ENCODE measurements at regions not wholly inside any gene's neighbourhood (a gene's known extent, or its start where the extent isn't known, plus 50 kb on each side); places are given as distances from the start of the nearest gene placed in this dataset.

DNA sequence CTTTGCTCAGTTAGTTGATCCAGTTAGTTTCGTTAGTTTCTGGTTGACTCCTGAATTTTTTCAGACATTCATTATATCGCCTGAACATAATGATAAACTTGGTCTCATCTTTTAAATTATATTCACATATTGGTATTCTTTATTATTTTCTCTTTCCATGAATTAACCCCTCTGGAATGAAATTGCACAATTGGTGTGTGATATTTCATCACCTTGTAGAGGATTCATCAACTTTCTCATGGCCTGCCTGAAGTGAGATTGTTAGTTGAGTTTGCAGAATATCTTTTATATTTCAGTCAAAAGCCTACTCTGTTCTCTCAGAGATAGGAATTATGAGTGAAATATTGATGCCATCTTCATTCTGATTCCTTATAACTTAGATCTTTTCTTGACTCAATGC is 1160.6 kb upstream of the AGA start:
- Histone ChIP-seq H3K36me3 (ENCODE audit: control insufficient read depth, insufficient read depth, low read length) (no peaks in the 10 kb centered on the region), H3K27me3 (ENCODE audit: insufficient read depth, low read length, poor library complexity) (no peaks in the 10 kb centered on the region), H4K5ac (ENCODE audit: low read length) (no peak overlapping the region), H3K56ac (ENCODE audit: low read length) (no peak overlapping the region), H4K8ac (ENCODE audit: low read depth, low read length) (no peak overlapping the region), H3K79me2 (ENCODE audit: control insufficient read depth, insufficient read depth, low read length) (no peaks in the 10 kb centered on the region), H3K4me2 (ENCODE audit: low read length) (no peak overlapping the region), H2AK5ac (ENCODE audit: low read length) (no peak overlapping the region), H2BK120ac (ENCODE audit: low read depth, low read length) (no peak overlapping the region), H2BK5ac (ENCODE audit: low read length) (no peak overlapping the region), H3K4ac (ENCODE audit: low read depth, low read length) (no peak overlapping the region), H3K79me1 (ENCODE audit: low read length) (no peaks in the 10 kb centered on the region), H3K18ac (ENCODE audit: low read length) (no peak overlapping the region), H3K4me1 (ENCODE audit: control insufficient read depth, low read depth, low read length) (no peaks in the 10 kb centered on the region), H3K4me3 (ENCODE audit: low read length) (no peak overlapping the region), H2BK15ac (replicated peaks; ENCODE audit: low read depth) (no peak overlapping the region), H3K9ac (ENCODE audit: low read length) (no peak overlapping the region), H3K23ac (ENCODE audit: low read length) (no peak overlapping the region), H3K27ac (ENCODE audit: low read depth, low read length) (no peak overlapping the region)
- no CpG with 5 or more reads among the region's 2 CpGs for WGBS (ENCODE audit: extremely low coverage, insufficient coverage, low lambda C conversion rate)
- no peak for DNase-seq

DNA sequence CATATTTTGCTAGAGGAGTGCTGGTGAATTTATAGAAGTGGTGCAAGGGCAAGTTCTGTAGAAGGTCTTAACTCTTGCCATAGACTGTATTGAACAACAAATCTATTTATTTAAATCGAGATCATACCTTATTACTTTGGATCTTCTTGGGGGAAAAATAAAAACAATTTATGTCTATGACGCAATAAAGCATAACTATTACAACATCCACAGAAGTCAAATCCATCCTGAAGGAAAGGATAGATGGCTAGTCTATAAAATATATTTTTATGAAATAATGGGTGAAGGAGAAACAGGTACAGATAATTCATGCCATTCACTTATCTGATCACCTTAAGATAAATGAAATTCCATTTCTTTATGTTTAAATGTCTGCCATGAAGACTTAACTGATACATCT is 1168.8 kb upstream of the AGA start:
- no peak overlapping the region for H2BK5ac ChIP-seq (ENCODE audit: low read length)
- H2AK5ac ChIP-seq (ENCODE audit: low read length), result no peak overlapping the region
- H2BK120ac ChIP-seq (ENCODE audit: low read depth, low read length), result no peak overlapping the region
- H2BK15ac ChIP-seq (replicated peaks; ENCODE audit: low read depth), result no peak overlapping the region
- H3K23ac ChIP-seq (ENCODE audit: low read length), result no peak overlapping the region
- H3K79me1 ChIP-seq (ENCODE audit: low read length), result no peaks in the 10 kb centered on the region
- H3K18ac ChIP-seq (ENCODE audit: low read length), result no peak overlapping the region
- WGBS (ENCODE audit: extremely low coverage, insufficient coverage, low lambda C conversion rate), result no CpG with 5 or more reads among the region's 2 CpGs
- H4K5ac ChIP-seq (ENCODE audit: low read length), result no peak overlapping the region
- DNase-seq, result no peak
- H3K4me1 ChIP-seq (ENCODE audit: control insufficient read depth, low read depth, low read length), result no peaks in the 10 kb centered on the region
- no peak overlapping the region for H3K4me2 ChIP-seq (ENCODE audit: low read length)
- no peaks in the 10 kb centered on the region for H3K79me2 ChIP-seq (ENCODE audit: control insufficient read depth, insufficient read depth, low read length)
- H3K9ac ChIP-seq (ENCODE audit: low read length), result no peak overlapping the region
- no peak overlapping the region for H3K56ac ChIP-seq (ENCODE audit: low read length)
- no peak overlapping the region for H4K8ac ChIP-seq (ENCODE audit: low read depth, low read length)
- H3K4ac ChIP-seq (ENCODE audit: low read depth, low read length), result no peak overlapping the region
- no peaks in the 10 kb centered on the region for H3K36me3 ChIP-seq (ENCODE audit: control insufficient read depth, insufficient read depth, low read length)
- H3K27ac ChIP-seq (ENCODE audit: low read depth, low read length), result no peak overlapping the region
- no peak overlapping the region for H3K4me3 ChIP-seq (ENCODE audit: low read length)
- no peaks in the 10 kb centered on the region for H3K27me3 ChIP-seq (ENCODE audit: insufficient read depth, low read length, poor library complexity)

DNA sequence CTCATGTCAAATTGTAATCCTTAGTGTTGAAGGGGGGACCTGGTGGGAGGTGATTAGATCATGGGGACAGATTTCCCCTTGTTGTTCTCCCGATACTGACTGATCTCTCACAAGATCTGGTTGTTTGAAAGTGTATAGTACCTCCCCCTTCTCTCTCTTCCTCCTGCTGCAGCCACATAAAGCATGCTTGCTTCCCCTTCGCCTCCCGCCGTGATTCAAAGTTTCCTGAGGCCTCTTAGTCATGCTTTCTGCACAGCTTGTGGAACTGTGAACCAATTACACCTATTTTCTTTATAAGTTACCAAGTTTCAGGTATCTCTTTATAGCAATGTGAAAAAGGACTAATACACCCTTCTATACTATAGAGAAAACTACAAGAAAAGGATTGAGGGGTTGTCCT is 1170.5 kb upstream of the AGA start:
- Histone ChIP-seq H3K36me3 (ENCODE audit: control insufficient read depth, insufficient read depth, low read length) (no peaks in the 10 kb centered on the region), H2BK5ac (ENCODE audit: low read length) (no peak overlapping the region), H3K23ac (ENCODE audit: low read length) (no peak overlapping the region), H3K4ac (ENCODE audit: low read depth, low read length) (no peak overlapping the region), H2BK120ac (ENCODE audit: low read depth, low read length) (no peak overlapping the region), H4K8ac (ENCODE audit: low read depth, low read length) (no peak overlapping the region), H3K27me3 (ENCODE audit: insufficient read depth, low read length, poor library complexity) (no peaks in the 10 kb centered on the region), H3K56ac (ENCODE audit: low read length) (no peak overlapping the region), H2BK15ac (replicated peaks; ENCODE audit: low read depth) (no peak overlapping the region), H2AK5ac (ENCODE audit: low read length) (no peak overlapping the region), H3K79me1 (ENCODE audit: low read length) (no peaks in the 10 kb centered on the region), H3K4me2 (ENCODE audit: low read length) (no peak overlapping the region), H3K9ac (ENCODE audit: low read length) (no peak overlapping the region), H3K4me3 (ENCODE audit: low read length) (no peak overlapping the region), H3K79me2 (ENCODE audit: control insufficient read depth, insufficient read depth, low read length) (no peaks in the 10 kb centered on the region), H3K18ac (ENCODE audit: low read length) (no peak overlapping the region), H3K4me1 (ENCODE audit: control insufficient read depth, low read depth, low read length) (no peaks in the 10 kb centered on the region), H4K5ac (ENCODE audit: low read length) (no peak overlapping the region), H3K27ac (ENCODE audit: low read depth, low read length) (no peak overlapping the region)
- WGBS (ENCODE audit: extremely low coverage, insufficient coverage, low lambda C conversion rate), result no CpG with 5 or more reads among the region's 4 CpGs
- DNase-seq, result no peak

DNA sequence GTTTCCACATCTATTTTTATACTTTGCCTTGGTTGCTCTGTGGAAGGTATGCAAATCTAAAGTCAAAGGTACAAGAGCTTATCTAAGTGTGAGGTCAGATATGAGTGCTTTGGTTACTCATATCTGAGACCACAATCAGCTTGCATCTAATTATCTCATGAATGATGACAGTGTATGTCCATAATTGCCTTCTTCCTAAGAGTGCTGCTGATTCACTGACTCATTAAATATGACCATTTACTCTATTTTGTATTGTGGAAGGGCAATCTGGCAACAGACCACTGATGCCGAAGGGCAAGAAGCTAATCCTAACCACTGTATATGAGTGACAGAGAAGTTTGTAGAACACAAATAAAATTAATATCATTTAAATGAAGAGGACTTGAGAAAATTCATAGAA is 1190.2 kb upstream of the AGA start:
- DNase-seq, result peak; percentile 1
- WGBS (ENCODE audit: extremely low coverage, insufficient coverage, low lambda C conversion rate), result no CpG with 5 or more reads among the region's 1 CpG
- no peak overlapping the region for H2BK120ac ChIP-seq (ENCODE audit: low read depth, low read length)

DNA sequence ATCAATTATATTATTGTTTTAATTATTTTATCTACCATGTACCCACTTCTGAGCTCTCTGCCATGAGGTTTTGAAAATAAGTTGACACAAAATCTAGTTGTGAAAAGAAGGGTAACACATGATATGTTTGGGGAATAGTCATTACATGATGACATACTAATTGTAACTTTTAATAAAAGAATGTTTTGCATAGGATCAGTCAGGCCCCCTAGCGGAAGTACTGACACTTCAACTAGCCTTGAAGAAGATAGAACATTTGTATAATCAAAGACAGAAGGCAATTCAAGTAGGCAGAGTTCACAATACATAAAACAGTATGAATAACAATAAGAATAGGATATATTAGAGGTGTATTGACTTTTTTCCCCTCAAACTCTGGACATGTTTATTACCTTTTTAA is 1191.0 kb upstream of the AGA start:
- Histone ChIP-seq H3K9ac (ENCODE audit: low read length) (no peak overlapping the region), H3K4me1 (ENCODE audit: control insufficient read depth, low read depth, low read length) (no peaks in the 10 kb centered on the region), H3K4ac (ENCODE audit: low read depth, low read length) (no peak overlapping the region), H3K18ac (ENCODE audit: low read length) (no peak overlapping the region), H3K79me1 (ENCODE audit: low read length) (no peaks in the 10 kb centered on the region), H2BK15ac (replicated peaks; ENCODE audit: low read depth) (no peak overlapping the region), H2BK5ac (ENCODE audit: low read length) (no peak overlapping the region), H3K27ac (ENCODE audit: low read depth, low read length) (no peak overlapping the region), H3K56ac (ENCODE audit: low read length) (no peak overlapping the region), H3K4me2 (ENCODE audit: low read length) (no peak overlapping the region), H3K23ac (ENCODE audit: low read length) (no peak overlapping the region), H4K8ac (ENCODE audit: low read depth, low read length) (no peak overlapping the region), H3K36me3 (ENCODE audit: control insufficient read depth, insufficient read depth, low read length) (no peaks in the 10 kb centered on the region), H2BK120ac (ENCODE audit: low read depth, low read length) (no peak overlapping the region), H3K79me2 (ENCODE audit: control insufficient read depth, insufficient read depth, low read length) (no peaks in the 10 kb centered on the region), H2AK5ac (ENCODE audit: low read length) (no peak overlapping the region), H4K5ac (ENCODE audit: low read length) (no peak overlapping the region), H3K4me3 (ENCODE audit: low read length) (no peak overlapping the region), H3K27me3 (ENCODE audit: insufficient read depth, low read length, poor library complexity) (no peaks in the 10 kb centered on the region)
- WGBS (ENCODE audit: extremely low coverage, insufficient coverage, low lambda C conversion rate), result no CpG with 5 or more reads among the region's 1 CpG
- peak; percentile 4 for DNase-seq

More for the DNA sequence above, 1190.2 kb upstream of the AGA start:
- no peak overlapping the region for H3K23ac ChIP-seq (ENCODE audit: low read length)
- no peak overlapping the region for H3K56ac ChIP-seq (ENCODE audit: low read length)
- H2AK5ac ChIP-seq (ENCODE audit: low read length), result no peak overlapping the region
- no peaks in the 10 kb centered on the region for H3K79me2 ChIP-seq (ENCODE audit: control insufficient read depth, insufficient read depth, low read length)
- H3K4ac ChIP-seq (ENCODE audit: low read depth, low read length), result no peak overlapping the region
- H3K4me2 ChIP-seq (ENCODE audit: low read length), result no peak overlapping the region
- H2BK5ac ChIP-seq (ENCODE audit: low read length), result no peak overlapping the region
- H3K4me3 ChIP-seq (ENCODE audit: low read length), result no peak overlapping the region
- H3K4me1 ChIP-seq (ENCODE audit: control insufficient read depth, low read depth, low read length), result no peaks in the 10 kb centered on the region
- H3K27me3 ChIP-seq (ENCODE audit: insufficient read depth, low read length, poor library complexity), result no peaks in the 10 kb centered on the region
- H3K36me3 ChIP-seq (ENCODE audit: control insufficient read depth, insufficient read depth, low read length), result no peaks in the 10 kb centered on the region
- no peak overlapping the region for H3K18ac ChIP-seq (ENCODE audit: low read length)
- H3K9ac ChIP-seq (ENCODE audit: low read length), result no peak overlapping the region
- no peak overlapping the region for H4K5ac ChIP-seq (ENCODE audit: low read length)
- no peak overlapping the region for H3K27ac ChIP-seq (ENCODE audit: low read depth, low read length)
- H2BK15ac ChIP-seq (replicated peaks; ENCODE audit: low read depth), result no peak overlapping the region
- H3K79me1 ChIP-seq (ENCODE audit: low read length), result no peaks in the 10 kb centered on the region
- H4K8ac ChIP-seq (ENCODE audit: low read depth, low read length), result no peak overlapping the region

DNA sequence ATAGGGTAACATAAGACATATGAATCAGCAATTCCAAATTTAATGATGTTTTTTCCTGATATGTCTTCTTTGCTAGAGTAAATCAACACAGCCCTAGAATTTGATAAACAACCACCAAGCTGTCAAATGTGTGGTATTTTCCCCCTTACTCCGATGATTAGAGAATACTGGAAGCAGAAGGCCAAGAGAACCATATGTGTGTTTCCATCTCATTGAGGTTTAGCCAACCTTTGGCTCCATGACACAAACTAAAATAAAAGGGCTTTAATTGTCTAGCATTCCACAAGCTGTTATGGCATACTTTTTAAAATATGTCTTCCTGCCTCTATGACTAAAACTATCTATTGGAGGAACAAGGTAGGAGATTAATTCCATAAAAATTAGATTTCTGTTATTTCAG is 1222.4 kb upstream of the AGA start:
- Histone ChIP-seq H3K23ac (ENCODE audit: low read length) (no peak overlapping the region), H3K56ac (ENCODE audit: low read length) (no peak overlapping the region), H3K9ac (ENCODE audit: low read length) (no peak overlapping the region), H3K79me1 (ENCODE audit: low read length) (no peaks in the 10 kb centered on the region), H3K27me3 (ENCODE audit: insufficient read depth, low read length, poor library complexity) (no peaks in the 10 kb centered on the region), H3K79me2 (ENCODE audit: control insufficient read depth, insufficient read depth, low read length) (no peaks in the 10 kb centered on the region), H3K4me3 (ENCODE audit: low read length) (no peak overlapping the region), H3K27ac (ENCODE audit: low read depth, low read length) (no peak overlapping the region), H3K18ac (ENCODE audit: low read length) (no peak overlapping the region), H2AK5ac (ENCODE audit: low read length) (no peak overlapping the region), H4K5ac (ENCODE audit: low read length) (no peak overlapping the region), H3K4me2 (ENCODE audit: low read length) (no peak overlapping the region), H2BK15ac (replicated peaks; ENCODE audit: low read depth) (no peak overlapping the region), H2BK120ac (ENCODE audit: low read depth, low read length) (no peak overlapping the region), H3K4me1 (ENCODE audit: control insufficient read depth, low read depth, low read length) (no peaks in the 10 kb centered on the region), H2BK5ac (ENCODE audit: low read length) (no peak overlapping the region), H3K36me3 (ENCODE audit: control insufficient read depth, insufficient read depth, low read length) (no peaks in the 10 kb centered on the region), H3K4ac (ENCODE audit: low read depth, low read length) (no peak overlapping the region), H4K8ac (ENCODE audit: low read depth, low read length) (no peak overlapping the region)
- DNase-seq, result no peak
- no CpG with 5 or more reads among the region's 1 CpG for WGBS (ENCODE audit: extremely low coverage, insufficient coverage, low lambda C conversion rate)

All from mesendoderm (in vitro differentiated cells).